ENCODE measurements at regions not wholly inside any gene's neighbourhood (a gene's known extent, or its start where the extent isn't known, plus 50 kb on each side); places are given as distances from the start of the nearest gene placed in this dataset.

GRCh38 chr4:155524926-155525455, 141.7 kb upstream of the GUCY1A1 start (continued):
- TF ChIP-seq ZNF462 (CRISPR knock-in tag; IDR thresholded peaks at IDR 0.05) (no peak), POLR2AphosphoS5 (IDR thresholded peaks at IDR 0.05; ENCODE audit: low read depth) (no peak), ZNF331 (CRISPR knock-in tag; IDR thresholded peaks at IDR 0.05; ENCODE audit: low read depth) (no peak), JUNB (IDR thresholded peaks at IDR 0.05; ENCODE audit: unreplicated experiment) (no peak), ETS1 (IDR thresholded peaks at IDR 0.05) (no peak), CREB1 (CRISPR knock-in tag; IDR thresholded peaks at IDR 0.05; ENCODE audit: low read depth) (no peak), EZH2 (IDR thresholded peaks at IDR 0.05; ENCODE audit: low read depth, unreplicated experiment) (no peak), CTCF (conservative IDR thresholded peaks at IDR 0.05; ENCODE audit: low read depth in 2 of 2) (no peak), NANOG (IDR thresholded peaks at IDR 0.05; ENCODE audit: borderline replicate concordance) (no peak)

All from GM23338 (cell line).